Glutamatergic neuron (in vitro differentiated cells): ENCODE measurements at regions not wholly inside any gene's neighbourhood (a gene's known extent, or its start where the extent isn't known, plus 50 kb on each side); places are given as distances from the start of the nearest gene placed in this dataset.

Experiments used
- DNase-seq: peaks from one replicate; pipeline ENCODE4 v3.0.0; 2022
- H3K27ac Mint-ChIP-seq: one replicate; pipeline ENCODE4 v1.8.0; 2020; ENCODE audit warnings: mild to moderate bottlenecking, mixed read lengths, inconsistent platforms; ENCODE audit not compliant: unreplicated experiment
- H3K27me3 Mint-ChIP-seq: one replicate; pipeline ENCODE4 v1.8.0; 2020; ENCODE audit warnings: mild to moderate bottlenecking, moderate library complexity, mixed read lengths, inconsistent platforms; ENCODE audit not compliant: unreplicated experiment
- H3K36me3 Mint-ChIP-seq: one replicate; pipeline ENCODE4 v1.8.0; 2020; ENCODE audit warnings: mild to moderate bottlenecking, mixed read lengths, inconsistent platforms; ENCODE audit not compliant: unreplicated experiment
- H3K4me1 Mint-ChIP-seq: one replicate; pipeline ENCODE4 v1.8.0; 2020; ENCODE audit warnings: mild to moderate bottlenecking, low read depth, mixed read lengths, inconsistent platforms; ENCODE audit not compliant: unreplicated experiment
- H3K4me3 Mint-ChIP-seq: one replicate; pipeline ENCODE4 v1.8.0; 2020; ENCODE audit warnings: mild to moderate bottlenecking, mixed read lengths, inconsistent platforms; ENCODE audit not compliant: unreplicated experiment
- H3K9me3 Mint-ChIP-seq: one replicate; pipeline ENCODE4 v1.8.0; 2020; ENCODE audit warnings: mild to moderate bottlenecking, moderate library complexity, mixed read lengths, inconsistent platforms; ENCODE audit not compliant: unreplicated experiment
- TF ChIP-seq, protein P1 (sequence below): fragments of 200-600 bp; sonication (generic); IDR thresholded peaks from one replicate; pipeline ENCODE4 v1.5.0; 2021; ENCODE audit not compliant: partially characterized antibody, unreplicated experiment

- no peak overlapping the region for H3K27ac Mint-ChIP-seq
- H3K27me3 Mint-ChIP-seq, result no peaks in the 10 kb centered on the region
- TF ChIP-seq, protein P1, sequence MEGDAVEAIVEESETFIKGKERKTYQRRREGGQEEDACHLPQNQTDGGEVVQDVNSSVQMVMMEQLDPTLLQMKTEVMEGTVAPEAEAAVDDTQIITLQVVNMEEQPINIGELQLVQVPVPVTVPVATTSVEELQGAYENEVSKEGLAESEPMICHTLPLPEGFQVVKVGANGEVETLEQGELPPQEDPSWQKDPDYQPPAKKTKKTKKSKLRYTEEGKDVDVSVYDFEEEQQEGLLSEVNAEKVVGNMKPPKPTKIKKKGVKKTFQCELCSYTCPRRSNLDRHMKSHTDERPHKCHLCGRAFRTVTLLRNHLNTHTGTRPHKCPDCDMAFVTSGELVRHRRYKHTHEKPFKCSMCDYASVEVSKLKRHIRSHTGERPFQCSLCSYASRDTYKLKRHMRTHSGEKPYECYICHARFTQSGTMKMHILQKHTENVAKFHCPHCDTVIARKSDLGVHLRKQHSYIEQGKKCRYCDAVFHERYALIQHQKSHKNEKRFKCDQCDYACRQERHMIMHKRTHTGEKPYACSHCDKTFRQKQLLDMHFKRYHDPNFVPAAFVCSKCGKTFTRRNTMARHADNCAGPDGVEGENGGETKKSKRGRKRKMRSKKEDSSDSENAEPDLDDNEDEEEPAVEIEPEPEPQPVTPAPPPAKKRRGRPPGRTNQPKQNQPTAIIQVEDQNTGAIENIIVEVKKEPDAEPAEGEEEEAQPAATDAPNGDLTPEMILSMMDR, result no peak
- H3K9me3 Mint-ChIP-seq, result peaks cover 3% of the 10 kb centered on the region
- H3K4me3 Mint-ChIP-seq, result no peak overlapping the region
- no peaks in the 10 kb centered on the region for H3K36me3 Mint-ChIP-seq
- peaks cover 9% of the 10 kb centered on the region for H3K4me1 Mint-ChIP-seq
- no peak for DNase-seq
These were observed 218.5 kb upstream of the ROBO1 start for GRCh38 chr3:79986338-79986737.

- no peaks in the 10 kb centered on the region for H3K27me3 Mint-ChIP-seq
- no peak overlapping the region for H3K27ac Mint-ChIP-seq
- H3K4me1 Mint-ChIP-seq, result peaks cover 9% of the 10 kb centered on the region
- peaks cover 3% of the 10 kb centered on the region for H3K9me3 Mint-ChIP-seq
- TF ChIP-seq, protein P1, result no peak
- no peak for DNase-seq
- H3K36me3 Mint-ChIP-seq, result no peaks in the 10 kb centered on the region
- H3K4me3 Mint-ChIP-seq, result peak overlapping the region; percentile 3
These were observed 218.0 kb upstream of the ROBO1 start for GRCh38 chr3:79985816-79986215.

DNA sequence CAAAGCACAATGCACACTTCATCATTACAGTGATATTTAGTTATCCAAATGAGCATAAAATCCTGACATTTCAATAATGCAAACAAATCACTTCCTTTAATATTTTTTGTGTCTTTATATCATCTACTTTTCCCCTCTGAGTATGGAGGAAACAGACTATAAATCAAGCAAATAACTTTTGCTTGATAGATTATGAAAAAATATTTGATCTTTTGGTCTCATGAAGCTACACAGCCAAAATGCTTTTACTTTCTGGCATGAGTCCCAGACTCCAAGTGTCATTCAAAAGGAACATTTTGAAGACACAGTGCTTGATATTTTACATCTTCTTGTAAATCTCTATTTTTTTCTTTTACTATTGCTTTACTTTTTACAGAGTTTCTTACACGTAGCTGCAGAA, 215.3 kb upstream of the ROBO1 start:
- Mint-ChIP-seq H3K4me1 (peaks cover 9% of the 10 kb centered on the region), H3K9me3 (peaks cover 3% of the 10 kb centered on the region), H3K36me3 (no peaks in the 10 kb centered on the region), H3K27ac (no peak overlapping the region), H3K27me3 (peaks cover 3% of the 10 kb centered on the region), H3K4me3 (no peak overlapping the region)
- TF ChIP-seq, protein P1, result no peak
- no peak for DNase-seq

DNA sequence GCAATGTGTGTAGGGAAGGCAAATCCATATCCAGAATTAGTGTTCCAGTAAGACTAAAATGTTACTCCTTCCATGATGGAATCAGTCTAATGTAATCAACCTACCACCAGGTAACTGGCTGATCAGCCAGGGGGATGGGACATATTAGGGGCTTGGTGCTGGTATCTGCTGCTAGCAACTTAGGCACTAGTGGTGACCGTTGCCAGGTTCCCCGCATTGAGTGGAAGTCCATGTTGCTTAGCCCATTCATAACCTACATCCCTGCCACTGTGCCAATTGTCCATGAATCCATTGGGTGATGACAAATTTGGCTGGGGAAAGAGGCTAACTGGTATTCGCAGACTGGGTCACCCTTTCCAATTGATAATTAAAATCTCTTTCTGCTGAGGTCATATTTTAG, 212.2 kb upstream of the ROBO1 start:
- no peaks in the 10 kb centered on the region for H3K36me3 Mint-ChIP-seq
- H3K4me1 Mint-ChIP-seq, result peaks cover 4% of the 10 kb centered on the region
- no peak overlapping the region for H3K27ac Mint-ChIP-seq
- H3K27me3 Mint-ChIP-seq, result peaks cover 3% of the 10 kb centered on the region
- H3K4me3 Mint-ChIP-seq, result no peak overlapping the region
- no peak for DNase-seq
- TF ChIP-seq, protein P1, result no peak
- no peaks in the 10 kb centered on the region for H3K9me3 Mint-ChIP-seq

DNA sequence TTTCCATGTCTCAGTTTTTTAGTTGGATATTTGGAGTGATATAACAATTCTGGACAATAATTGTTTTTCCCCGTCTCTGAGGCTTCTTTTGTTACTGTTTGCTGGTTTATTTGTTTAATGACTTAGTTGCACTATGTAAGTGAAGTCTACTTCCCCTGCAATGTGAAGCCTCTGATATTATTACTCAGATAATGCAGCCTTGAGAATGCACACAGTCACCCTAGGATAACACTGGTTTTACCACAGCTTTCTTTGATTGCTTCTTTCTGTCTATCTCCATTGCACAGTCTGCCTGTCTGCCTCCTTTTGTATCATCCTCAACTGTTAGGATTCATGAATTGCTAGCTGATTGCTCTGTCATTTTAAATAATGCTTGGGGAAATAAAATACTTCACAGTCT, 208.7 kb upstream of the ROBO1 start:
- H3K4me1 Mint-ChIP-seq, result no peaks in the 10 kb centered on the region
- no peaks in the 10 kb centered on the region for H3K9me3 Mint-ChIP-seq
- H3K27me3 Mint-ChIP-seq, result peaks cover 3% of the 10 kb centered on the region
- no peak for DNase-seq
- no peak overlapping the region for H3K27ac Mint-ChIP-seq
- no peak overlapping the region for H3K4me3 Mint-ChIP-seq
- TF ChIP-seq, protein P1, result no peak
- H3K36me3 Mint-ChIP-seq, result no peaks in the 10 kb centered on the region
